ENCODE measurements at regions not wholly inside any gene's neighbourhood (a gene's known extent, or its start where the extent isn't known, plus 50 kb on each side); places are given as distances from the start of the nearest gene placed in this dataset.

- no peak for TF ChIP-seq MYC (IDR thresholded peaks at IDR 0.05; ENCODE audit: low read depth, low read length)
- TF ChIP-seq CTCF (IDR thresholded peaks at IDR 0.05; ENCODE audit: low read depth, low read length) = no peak
- no peak for TF ChIP-seq POLR2A (IDR thresholded peaks at IDR 0.05; ENCODE audit: extremely low read depth, insufficient read length)
- TF ChIP-seq, protein P1, sequence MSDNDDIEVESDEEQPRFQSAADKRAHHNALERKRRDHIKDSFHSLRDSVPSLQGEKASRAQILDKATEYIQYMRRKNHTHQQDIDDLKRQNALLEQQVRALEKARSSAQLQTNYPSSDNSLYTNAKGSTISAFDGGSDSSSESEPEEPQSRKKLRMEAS (IDR thresholded peaks at IDR 0.05; ENCODE audit: low read depth, low read length) = no peak
Observed at GRCh38 chr12:130029151-130029550, 125.3 kb upstream of the TMEM132D start.
